HG02981 (cell line): ENCODE measurements at regions not wholly inside any gene's neighbourhood (a gene's known extent, or its start where the extent isn't known, plus 50 kb on each side); places are given as distances from the start of the nearest gene placed in this dataset.
"Not testable (repeated sequence)": the region's sequence is repeated elsewhere in the genome, so short reads cannot be mapped to it uniquely, and the experiment has no call there.

Source experiments
- ATAC-seq: cut with Tn5 transposase; IDR thresholded peaks from one replicate; pipeline ENCODE4 v1.9.1; 2021; ENCODE audit warnings: mild to moderate bottlenecking, moderate library complexity; ENCODE audit not compliant: unreplicated experiment

DNA sequence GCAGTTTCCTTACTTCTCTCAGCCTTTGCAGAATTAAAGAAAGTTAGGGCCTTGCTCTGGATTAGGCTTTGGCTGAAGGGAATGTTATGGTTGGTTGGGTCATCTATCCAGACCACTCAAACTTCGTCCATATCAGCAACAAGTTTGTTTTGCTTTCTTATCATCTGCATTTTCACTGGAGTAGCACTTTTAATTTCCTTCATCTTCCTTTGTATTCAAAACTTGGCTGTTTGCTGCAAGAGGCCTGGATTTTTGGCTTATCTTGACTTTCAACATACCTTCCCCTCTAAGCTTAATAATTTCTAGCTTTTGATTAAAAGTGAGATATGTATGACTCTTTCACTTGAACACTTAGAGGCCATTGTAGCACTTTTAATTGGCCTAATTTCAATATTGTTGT is 126.7 kb upstream of the CENPE start:
- no peak for ATAC-seq

DNA sequence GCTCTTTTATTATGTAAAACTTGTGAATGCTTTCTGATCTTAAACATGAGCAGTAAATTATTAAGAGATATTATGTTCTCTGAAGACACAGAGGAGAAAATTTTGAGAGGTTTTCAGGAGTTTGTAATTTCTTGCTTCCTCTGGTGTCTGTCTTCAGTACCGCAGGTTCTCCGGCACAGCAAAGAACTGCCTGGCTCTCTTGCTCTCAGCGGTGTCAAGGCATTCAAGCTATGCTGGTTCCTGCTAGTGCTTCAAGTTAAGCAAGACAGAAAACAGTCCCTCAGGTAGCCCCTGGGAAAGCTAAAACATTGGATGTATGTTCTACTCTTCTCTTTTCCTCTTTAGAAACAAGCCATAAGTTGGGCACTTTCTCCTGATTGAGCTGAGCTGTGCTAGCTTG is 120.2 kb upstream of the CENPE start:
- ATAC-seq: no peak

DNA sequence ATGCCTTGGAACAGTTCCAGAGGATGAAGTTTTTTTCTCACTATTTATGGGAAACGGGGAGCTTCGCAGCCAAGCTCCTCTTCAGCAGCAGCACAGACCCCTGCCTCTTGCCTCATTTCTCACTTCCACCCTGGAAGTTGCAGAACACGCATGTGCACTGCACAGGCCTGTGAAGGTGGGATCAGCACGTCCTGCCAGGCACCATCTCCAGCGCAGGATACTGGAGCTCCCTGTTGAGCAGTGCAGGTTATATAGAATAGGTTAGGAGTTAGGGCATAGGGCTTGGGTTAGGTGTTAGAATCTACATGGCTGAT is 110.1 kb upstream of the CENPE start:
- no peak for ATAC-seq

DNA sequence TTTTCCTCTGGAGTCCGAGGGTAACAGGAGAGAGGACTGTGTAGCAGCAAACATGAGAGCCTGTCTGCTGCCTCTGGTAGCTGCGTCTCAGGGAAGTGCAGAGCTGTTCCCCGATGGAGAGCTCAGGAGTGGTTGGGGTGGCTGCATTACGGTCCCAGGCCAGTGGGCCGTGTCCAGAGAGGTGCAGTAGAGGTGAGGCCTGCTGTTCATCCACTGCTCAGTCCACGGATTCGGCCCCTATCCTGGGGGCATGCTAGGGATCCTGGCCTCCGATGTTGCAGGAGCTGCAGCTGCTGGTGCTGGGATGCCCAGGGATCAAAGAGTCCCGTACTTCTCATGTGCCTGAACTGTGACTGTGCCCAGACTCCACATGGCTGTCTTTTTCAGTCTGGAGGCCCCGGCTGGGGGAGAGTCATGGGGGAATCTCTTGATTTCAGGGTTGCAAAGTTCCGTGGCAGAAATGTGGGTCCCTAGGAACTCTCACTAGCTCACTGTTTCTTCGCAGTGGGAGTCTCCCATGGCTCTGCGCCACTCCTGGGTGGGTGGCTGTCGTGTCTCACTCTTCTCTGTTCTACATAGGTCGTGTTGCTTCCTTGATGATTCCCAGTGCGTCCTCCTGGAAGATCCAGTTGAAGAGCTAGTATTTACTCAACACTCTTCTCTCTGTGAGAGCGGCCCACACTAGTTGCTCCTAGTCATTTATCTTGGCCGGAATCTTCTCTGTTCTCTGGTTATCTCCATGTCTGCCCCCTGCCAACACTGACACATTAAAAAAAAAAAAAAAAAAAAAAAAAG is 109.5 kb upstream of the CENPE start:
- no peak for ATAC-seq

DNA sequence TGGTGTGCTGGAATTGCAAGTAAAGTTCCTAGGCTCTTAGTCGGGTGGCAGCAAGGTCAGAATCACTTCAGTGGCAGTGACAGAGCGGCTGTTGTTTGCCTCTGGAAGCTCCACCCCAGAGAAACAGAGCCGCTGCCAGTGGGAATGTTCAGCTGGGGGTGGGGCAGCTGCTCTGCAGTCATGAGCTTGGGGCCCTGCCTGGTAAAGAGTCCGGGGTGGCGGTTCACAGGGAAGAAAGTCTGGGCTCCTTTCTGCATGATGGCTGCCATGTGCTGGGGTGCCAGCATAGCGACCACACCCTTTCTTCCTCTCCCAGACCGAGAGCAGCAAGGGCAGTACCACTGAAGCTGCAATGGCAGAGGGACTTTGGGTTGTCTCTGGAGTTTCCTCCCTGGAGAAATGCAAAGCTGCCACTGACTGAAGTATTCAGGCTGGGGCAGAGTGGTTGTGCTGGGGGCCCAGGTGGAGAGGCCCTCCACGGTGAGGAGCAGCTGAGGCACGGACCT is 108.8 kb upstream of the CENPE start:
- no peak for ATAC-seq

DNA sequence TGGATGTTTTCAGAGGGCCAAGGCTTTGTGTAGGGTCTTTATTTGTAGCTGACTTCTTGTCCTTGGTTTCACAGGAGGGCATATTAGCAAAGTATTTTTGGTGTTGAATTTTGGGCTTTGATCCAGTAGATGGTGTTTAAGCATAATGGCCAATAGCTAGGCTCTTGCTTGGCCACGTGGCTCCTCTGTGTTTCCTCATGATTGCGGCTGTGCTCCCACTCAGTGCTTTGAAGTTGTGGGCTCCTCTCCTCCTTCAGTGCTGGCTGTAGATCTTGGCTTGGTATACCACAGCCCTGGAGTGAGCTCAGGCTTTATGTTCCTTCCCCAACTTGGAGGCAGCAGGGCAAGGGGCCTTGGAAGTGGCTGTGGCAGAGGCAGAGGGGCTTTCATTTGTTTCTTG is 107.2 kb upstream of the CENPE start:
- ATAC-seq: no peak

DNA sequence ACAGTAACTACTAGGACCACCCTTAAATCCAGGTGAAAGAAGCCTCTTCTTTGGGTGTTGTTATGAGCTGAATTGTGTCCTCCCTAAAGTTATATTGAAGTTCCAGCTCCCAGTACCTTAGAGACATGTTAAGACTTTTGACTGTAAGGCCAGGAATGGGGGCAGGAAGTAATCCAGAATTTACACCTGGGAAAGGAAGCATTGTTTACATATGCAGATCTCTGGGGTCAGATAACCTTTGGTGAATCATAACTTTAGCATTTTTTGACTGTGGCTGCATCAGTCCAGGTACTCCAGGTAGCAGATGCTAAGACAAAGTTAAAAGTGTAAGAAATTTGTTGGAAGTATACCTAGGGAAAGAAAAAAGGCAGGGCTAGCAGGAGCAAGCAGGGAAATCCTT is 104.9 kb upstream of the CENPE start:
- no peak for ATAC-seq

DNA sequence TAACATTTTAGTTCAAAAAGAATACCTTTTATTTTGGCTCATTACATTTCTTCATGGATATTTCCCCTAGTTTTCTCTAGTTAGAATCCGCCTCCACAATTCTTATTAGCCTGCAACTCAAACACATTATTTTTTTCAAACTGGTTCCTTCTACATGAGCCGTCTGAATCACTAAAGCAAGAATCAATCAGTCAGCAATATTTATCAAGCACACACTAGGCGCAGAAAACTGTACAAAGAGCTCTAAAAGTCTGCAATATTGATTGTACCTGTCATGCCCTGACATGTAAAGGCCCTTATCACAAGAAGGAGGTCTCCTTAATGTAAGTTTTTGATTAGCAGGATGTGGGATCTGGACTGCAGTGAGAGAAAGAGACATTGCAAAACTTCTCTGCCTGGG is 94.8 kb upstream of the CENPE start:
- no peak for ATAC-seq

DNA sequence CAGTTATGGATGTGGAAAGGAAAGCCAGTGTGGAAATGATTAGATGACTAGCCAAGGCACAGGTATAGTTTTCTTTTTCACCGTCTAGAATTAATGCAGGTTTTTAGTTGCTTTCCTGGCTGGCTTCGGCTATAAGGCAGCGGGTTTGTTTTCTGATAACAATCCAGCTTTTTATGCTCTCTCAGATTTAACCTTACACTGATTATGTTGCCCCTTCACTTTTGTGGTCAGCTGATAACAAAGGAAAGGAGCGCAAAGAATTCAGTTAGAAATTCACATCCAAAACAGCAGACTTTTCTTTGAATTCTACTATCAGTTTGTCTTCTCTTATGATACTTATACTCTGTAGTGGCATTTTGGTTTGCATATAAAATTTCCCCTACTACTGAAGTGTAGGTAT is 94.2 kb upstream of the CENPE start:
- no peak for ATAC-seq

DNA sequence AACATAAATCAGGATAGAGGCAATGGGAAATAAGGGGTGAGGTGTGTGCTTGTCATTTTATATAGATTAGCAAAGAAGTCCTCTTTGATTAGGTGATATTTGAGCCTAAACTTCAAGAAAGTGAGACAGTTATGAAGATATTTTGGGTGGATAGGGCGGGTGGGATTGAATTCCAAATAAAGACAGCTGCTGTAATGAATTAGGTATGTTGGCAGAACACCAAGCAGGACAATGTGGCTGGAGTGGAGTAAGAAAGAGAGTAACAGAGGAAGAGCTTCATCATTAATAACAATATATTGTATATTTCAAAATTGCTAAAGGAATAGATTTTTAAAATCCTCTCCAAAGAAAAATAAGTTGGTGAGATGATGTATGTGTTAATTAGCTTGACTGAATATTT is 91.0 kb upstream of the CENPE start:
- ATAC-seq: no peak

DNA sequence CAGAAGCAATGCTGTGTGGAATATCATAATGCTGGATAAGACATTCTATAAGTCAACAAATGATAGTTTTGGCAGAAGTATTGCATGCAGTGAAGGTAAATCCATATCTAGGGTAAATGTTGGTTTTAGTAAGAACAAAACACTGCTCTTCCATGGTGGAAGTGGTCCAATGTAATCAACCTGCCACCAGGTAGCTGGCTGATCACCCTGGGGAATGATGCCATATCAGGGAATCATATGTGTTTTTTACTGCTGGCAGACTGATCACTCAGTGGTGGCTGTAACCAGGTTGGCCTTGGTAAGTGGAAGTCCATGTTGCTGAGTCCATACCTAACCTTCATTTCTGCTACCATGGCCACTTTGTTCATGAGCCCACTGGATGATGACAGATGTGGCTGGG is 74.0 kb upstream of the CENPE start:
- ATAC-seq: no peak

DNA sequence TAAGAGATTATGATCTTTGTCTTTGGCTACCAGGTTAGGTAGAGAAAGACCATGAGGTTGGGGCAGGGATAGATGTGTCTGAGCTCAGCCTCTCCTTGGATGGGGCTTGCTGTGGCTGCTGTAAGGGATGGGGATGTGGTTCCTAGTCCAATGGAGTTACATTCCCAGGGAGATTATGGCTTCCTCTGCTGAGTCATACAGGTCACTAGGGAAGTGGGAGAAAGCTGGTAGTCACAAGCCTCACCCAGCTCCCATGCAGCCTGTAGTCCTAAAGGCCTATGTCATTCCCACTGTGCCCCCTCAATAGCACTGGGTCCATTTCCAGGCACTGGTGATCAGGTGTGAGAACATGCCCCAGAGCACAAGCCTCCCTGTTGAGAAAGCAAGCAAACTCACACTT is 70.6 kb upstream of the CENPE start:
- ATAC-seq: no peak

DNA sequence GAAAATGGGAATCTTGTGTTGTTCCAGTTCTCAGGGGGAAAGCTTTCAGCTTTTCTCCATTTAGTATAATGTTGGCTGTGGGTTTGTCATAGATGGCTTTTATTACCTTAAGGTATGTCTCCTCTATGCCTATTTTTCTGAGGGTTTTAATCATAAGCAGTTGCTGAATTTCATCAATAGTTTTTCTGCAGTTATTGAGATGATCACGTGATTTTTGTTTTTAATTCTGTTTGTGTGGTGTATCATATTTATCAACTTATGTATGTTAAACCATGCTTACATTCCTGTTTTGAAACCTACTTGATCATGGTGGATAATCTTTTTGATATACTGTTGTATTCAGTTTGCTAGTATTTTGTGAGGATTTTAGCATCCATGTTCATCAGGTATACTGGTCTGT is 66.8 kb upstream of the CENPE start:
- no peak for ATAC-seq

DNA sequence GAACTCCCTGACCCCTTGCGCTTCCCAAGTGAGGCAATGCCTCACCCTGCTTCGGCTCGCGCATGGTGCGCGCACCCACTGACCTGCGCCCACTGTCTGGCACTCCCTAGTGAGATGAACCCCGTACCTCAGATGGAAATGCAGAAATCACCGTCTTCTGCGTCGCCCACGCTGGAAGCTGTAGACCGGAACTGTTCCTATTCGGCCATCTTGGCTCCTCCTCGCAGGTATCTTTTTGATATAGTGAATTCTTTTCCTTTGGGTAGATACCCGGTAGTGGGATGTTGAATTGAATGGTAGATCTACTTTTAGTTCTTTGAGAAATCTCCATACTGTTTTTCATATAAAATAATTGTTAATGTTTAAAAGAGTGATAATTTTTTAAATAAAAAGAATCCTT is 57.9 kb upstream of the CENPE start:
- ATAC-seq: not testable (repeated sequence)
